ENCODE measurements at regions not wholly inside any gene's neighbourhood (a gene's known extent, or its start where the extent isn't known, plus 50 kb on each side); places are given as distances from the start of the nearest gene placed in this dataset.

GRCh38 chrX:150156615-150157014, 206.5 kb upstream of the MAMLD1 start:
- H3K27me3 Mint-ChIP-seq, result no peaks in the 10 kb centered on the region
- H3K27ac Mint-ChIP-seq, result no peak overlapping the region
- H3K4me3 Mint-ChIP-seq, result no peak overlapping the region
- DNase-seq, result no peak
- H3K9me3 Mint-ChIP-seq, result no peaks in the 10 kb centered on the region
- intact Hi-C loops (cut with micrococcal nuclease), result no loop called here
- H3K36me3 Mint-ChIP-seq (ENCODE audit: low read depth), result no peaks in the 10 kb centered on the region
- no peaks in the 10 kb centered on the region for H3K4me1 Mint-ChIP-seq

- Mint-ChIP-seq H3K27ac (no peak overlapping the region), H3K4me3 (no peak overlapping the region), H3K4me1 (no peaks in the 10 kb centered on the region), H3K9me3 (no peaks in the 10 kb centered on the region), H3K27me3 (no peaks in the 10 kb centered on the region), H3K36me3 (ENCODE audit: low read depth) (no peaks in the 10 kb centered on the region)
- intact Hi-C loops (cut with micrococcal nuclease), result no loop called here
- no peak for DNase-seq
These were observed 205.8 kb upstream of the MAMLD1 start for GRCh38 chrX:150157291-150157690.

GRCh38 chrX:150158554-150159332, 204.4 kb upstream of the MAMLD1 start:
- intact Hi-C loops (cut with micrococcal nuclease), result no loop called here
- H3K9me3 Mint-ChIP-seq, result no peaks in the 10 kb centered on the region
- no peak for DNase-seq
- H3K27ac Mint-ChIP-seq, result no peak overlapping the region
- no peaks in the 10 kb centered on the region for H3K36me3 Mint-ChIP-seq (ENCODE audit: low read depth)
- no peaks in the 10 kb centered on the region for H3K4me1 Mint-ChIP-seq
- no peak overlapping the region for H3K4me3 Mint-ChIP-seq
- H3K27me3 Mint-ChIP-seq, result no peaks in the 10 kb centered on the region

GRCh38 chrX:150159537-150159936, 203.6 kb upstream of the MAMLD1 start:
- Mint-ChIP-seq H3K4me3 (no peak overlapping the region), H3K36me3 (ENCODE audit: low read depth) (no peaks in the 10 kb centered on the region), H3K27me3 (no peaks in the 10 kb centered on the region), H3K9me3 (no peaks in the 10 kb centered on the region), H3K4me1 (no peaks in the 10 kb centered on the region), H3K27ac (no peak overlapping the region)
- intact Hi-C loops (cut with micrococcal nuclease), result no loop called here
- no peak for DNase-seq

- no peaks in the 10 kb centered on the region for H3K36me3 Mint-ChIP-seq (ENCODE audit: low read depth)
- intact Hi-C loops (cut with micrococcal nuclease), result no loop called here
- H3K9me3 Mint-ChIP-seq, result no peaks in the 10 kb centered on the region
These were observed 202.5 kb upstream of the MAMLD1 start for GRCh38 chrX:150160656-150161055.

GRCh38 chrX:150161193-150161592, 201.9 kb upstream of the MAMLD1 start:
- Mint-ChIP-seq H3K36me3 (ENCODE audit: low read depth) (no peaks in the 10 kb centered on the region), H3K9me3 (no peaks in the 10 kb centered on the region)

More at GRCh38 chrX:150160656-150161055, 202.5 kb upstream of the MAMLD1 start:
- H3K4me1 Mint-ChIP-seq, result no peaks in the 10 kb centered on the region
- H3K27ac Mint-ChIP-seq, result no peak overlapping the region
- H3K27me3 Mint-ChIP-seq, result no peaks in the 10 kb centered on the region
- DNase-seq, result no peak
- no peak overlapping the region for H3K4me3 Mint-ChIP-seq

GRCh38 chrX:150162141-150162540, 201.0 kb upstream of the MAMLD1 start:
- H3K27me3 Mint-ChIP-seq, result no peaks in the 10 kb centered on the region

More at GRCh38 chrX:150161193-150161592, 201.9 kb upstream of the MAMLD1 start:
- Mint-ChIP-seq H3K4me1 (no peaks in the 10 kb centered on the region), H3K27me3 (no peaks in the 10 kb centered on the region), H3K27ac (no peak overlapping the region), H3K4me3 (no peak overlapping the region)
- no peak for DNase-seq
- intact Hi-C loops (cut with micrococcal nuclease), result no loop called here

GRCh38 chrX:150163221-150163930, 199.7 kb upstream of the MAMLD1 start:
- Mint-ChIP-seq H3K27me3 (no peaks in the 10 kb centered on the region), H3K4me1 (no peaks in the 10 kb centered on the region), H3K36me3 (ENCODE audit: low read depth) (no peaks in the 10 kb centered on the region), H3K27ac (no peak overlapping the region), H3K9me3 (no peaks in the 10 kb centered on the region), H3K4me3 (no peak overlapping the region)
- DNase-seq, result peak; percentile 16
- intact Hi-C loops (cut with micrococcal nuclease), result no loop called here

More at GRCh38 chrX:150162141-150162540, 201.0 kb upstream of the MAMLD1 start:
- DNase-seq, result peak; percentile 8
- H3K36me3 Mint-ChIP-seq (ENCODE audit: low read depth), result no peaks in the 10 kb centered on the region
- no peaks in the 10 kb centered on the region for H3K4me1 Mint-ChIP-seq
- H3K9me3 Mint-ChIP-seq, result no peaks in the 10 kb centered on the region
- H3K4me3 Mint-ChIP-seq, result no peak overlapping the region
- no peak overlapping the region for H3K27ac Mint-ChIP-seq
- intact Hi-C loops (cut with micrococcal nuclease), result no loop called here

GRCh38 chrX:150163956-150164726, 199.0 kb upstream of the MAMLD1 start:
- intact Hi-C loops (cut with micrococcal nuclease), result no loop called here
- no peaks in the 10 kb centered on the region for H3K27me3 Mint-ChIP-seq
- no peaks in the 10 kb centered on the region for H3K4me1 Mint-ChIP-seq
- no peak overlapping the region for H3K4me3 Mint-ChIP-seq
- no peaks in the 10 kb centered on the region for H3K36me3 Mint-ChIP-seq (ENCODE audit: low read depth)
- no peak overlapping the region for H3K27ac Mint-ChIP-seq
- peak; percentile 18 for DNase-seq
- no peaks in the 10 kb centered on the region for H3K9me3 Mint-ChIP-seq

GRCh38 chrX:150164971-150165600, 198.0 kb upstream of the MAMLD1 start:
- Mint-ChIP-seq H3K27me3 (no peaks in the 10 kb centered on the region), H3K4me3 (no peak overlapping the region), H3K4me1 (no peaks in the 10 kb centered on the region), H3K27ac (no peak overlapping the region), H3K36me3 (ENCODE audit: low read depth) (no peaks in the 10 kb centered on the region), H3K9me3 (no peaks in the 10 kb centered on the region)
- DNase-seq, result peak; percentile 17
- intact Hi-C loops (cut with micrococcal nuclease), result no loop called here

GRCh38 chrX:150165776-150166610, 197.1 kb upstream of the MAMLD1 start:
- no peak overlapping the region for H3K4me3 Mint-ChIP-seq
- H3K4me1 Mint-ChIP-seq, result no peaks in the 10 kb centered on the region
- H3K27me3 Mint-ChIP-seq, result no peaks in the 10 kb centered on the region
- intact Hi-C loops (cut with micrococcal nuclease), result no loop called here
- no peaks in the 10 kb centered on the region for H3K36me3 Mint-ChIP-seq (ENCODE audit: low read depth)
- no peak overlapping the region for H3K27ac Mint-ChIP-seq
- no peaks in the 10 kb centered on the region for H3K9me3 Mint-ChIP-seq
- DNase-seq, result peak; percentile 8

- no peak overlapping the region for H3K4me3 Mint-ChIP-seq
- peak; percentile 17 for DNase-seq
- intact Hi-C loops (cut with micrococcal nuclease), result no loop called here
- H3K27me3 Mint-ChIP-seq, result no peaks in the 10 kb centered on the region
- no peak overlapping the region for H3K27ac Mint-ChIP-seq
- H3K4me1 Mint-ChIP-seq, result no peaks in the 10 kb centered on the region
- no peaks in the 10 kb centered on the region for H3K36me3 Mint-ChIP-seq (ENCODE audit: low read depth)
- no peaks in the 10 kb centered on the region for H3K9me3 Mint-ChIP-seq
These were observed 195.4 kb upstream of the MAMLD1 start for GRCh38 chrX:150167482-150168324.
